ENCODE measurements at regions not wholly inside any gene's neighbourhood (a gene's known extent, or its start where the extent isn't known, plus 50 kb on each side); places are given as distances from the start of the nearest gene placed in this dataset.

DNA sequence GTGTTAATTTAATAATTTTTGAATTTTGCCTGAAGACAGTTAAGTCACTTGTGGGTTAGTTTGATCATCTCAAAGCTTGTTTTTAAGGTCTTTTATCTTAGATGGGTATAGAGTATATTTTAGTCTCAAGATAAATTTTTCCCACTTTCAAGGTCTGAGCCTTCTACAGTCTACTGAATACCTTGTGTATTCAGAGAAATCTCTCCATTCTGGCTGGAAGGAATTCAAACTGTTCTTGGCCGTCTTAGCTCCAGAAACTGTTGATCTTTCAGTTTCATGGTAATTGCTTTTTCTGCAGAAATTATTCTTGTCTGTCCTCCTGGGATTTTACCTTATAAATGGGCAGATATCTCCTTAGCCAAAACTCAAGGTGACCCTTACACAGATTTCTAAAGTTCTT lies 97.9 kb downstream of the GC start:
- no peak for ATAC-seq
- H3K4me2 ChIP-seq (ENCODE audit: low read length) = no peak overlapping the region
- H3K79me2 ChIP-seq (ENCODE audit: insufficient read depth, low read length) = no peaks in the 10 kb centered on the region
- H3K9me2 ChIP-seq (ENCODE audit: insufficient read depth) = no peaks in the 10 kb centered on the region
- H3K4me3 ChIP-seq (replicated peaks in 1 of 2; ENCODE audit: low read depth in 1 of 2, low read length in 2 of 2) = no peak overlapping the region
- no peaks in the 10 kb centered on the region; the same call in 1 of the 2 replicates for H3K27me3 ChIP-seq (ENCODE audit: insufficient read depth, low read length)
- CTCF ChIA-PET = no interaction called here
- H4K20me1 ChIP-seq (ENCODE audit: insufficient read depth) = no peaks in the 10 kb centered on the region
- no peak overlapping the region for H3K27ac ChIP-seq (ENCODE audit: low read depth, low read length)
- POLR2A ChIA-PET = no interaction called here
- no peaks in the 10 kb centered on the region for H3K4me1 ChIP-seq (ENCODE audit: control insufficient read depth in 1 of 2, insufficient read depth in 2 of 2, low read length in 2 of 2)
- H3K9me3 ChIP-seq (ENCODE audit: control insufficient read depth in 1 of 2, insufficient read depth in 1 of 2, low read depth in 1 of 2, low read length in 2 of 2) = no peaks in the 10 kb centered on the region
- H2AFZ ChIP-seq (ENCODE audit: low read depth, low read length, poor library complexity, severe bottlenecking) = no peak overlapping the region
- DNase-seq (ENCODE audit: low read depth, low spot score) = no peak
- RAD21 ChIA-PET (ENCODE audit: low non-redundant PET in 1 of 2, low total read pairs in 2 of 2, uncharacterized antibody in 2 of 2, unreplicated experiment in 2 of 2) = no interaction called here
- H3K36me3 ChIP-seq (ENCODE audit: control insufficient read depth in 1 of 2, insufficient read depth in 2 of 2, low read length in 2 of 2) = no peaks in the 10 kb centered on the region
- no peak for TF ChIP-seq CBX3 (IDR thresholded peaks at IDR 0.05; ENCODE audit: low read depth)
- TF ChIP-seq EGR1 (IDR thresholded peaks at IDR 0.05; ENCODE audit: low read depth) = no peak
- no peak overlapping the region for H3K9ac ChIP-seq (ENCODE audit: low read length)
- no TSS peak for BruUV-seq (replicated peaks)
- intact Hi-C loops (cut with micrococcal nuclease) = no loop called here

DNA sequence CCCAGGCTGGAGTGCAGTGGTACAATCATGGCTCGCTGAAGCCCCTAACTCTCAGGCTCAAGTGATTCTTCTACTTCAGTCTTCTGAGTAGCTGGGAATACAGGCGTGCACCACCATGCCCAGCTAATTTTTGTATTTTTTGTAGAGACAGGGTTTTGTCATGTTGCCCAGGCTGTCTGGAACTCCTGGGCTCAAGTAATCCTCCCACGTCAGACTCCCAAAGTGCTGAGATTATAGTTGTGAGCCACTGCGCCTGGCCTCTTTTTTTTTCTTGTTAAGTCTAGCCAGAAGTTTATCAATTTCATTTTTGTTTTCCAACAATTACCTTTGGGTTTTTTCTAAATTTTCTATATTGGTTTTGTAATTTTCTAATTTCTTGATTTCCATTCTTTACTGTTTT lies 100.6 kb downstream of the GC start:
- Histone ChIP-seq H3K4me3 (replicated peaks in 1 of 2; ENCODE audit: low read depth in 1 of 2, low read length in 2 of 2) (no peak overlapping the region), H3K27me3 (ENCODE audit: insufficient read depth, low read length) (no peaks in the 10 kb centered on the region), H3K79me2 (ENCODE audit: insufficient read depth, low read length) (no peaks in the 10 kb centered on the region), H3K4me1 (ENCODE audit: control insufficient read depth in 1 of 2, insufficient read depth in 2 of 2, low read length in 2 of 2) (no peaks in the 10 kb centered on the region), H3K36me3 (ENCODE audit: control insufficient read depth in 1 of 2, insufficient read depth in 2 of 2, low read length in 2 of 2) (no peaks in the 10 kb centered on the region), H2AFZ (ENCODE audit: low read depth, low read length, poor library complexity, severe bottlenecking) (no peak overlapping the region), H3K9me3 (ENCODE audit: control insufficient read depth in 1 of 2, insufficient read depth in 1 of 2, low read depth in 1 of 2, low read length in 2 of 2) (no peaks in the 10 kb centered on the region), H4K20me1 (ENCODE audit: insufficient read depth) (no peaks in the 10 kb centered on the region), H3K4me2 (ENCODE audit: low read length) (no peak overlapping the region), H3K27ac (ENCODE audit: low read depth, low read length) (no peak overlapping the region), H3K9me2 (ENCODE audit: insufficient read depth) (no peaks in the 10 kb centered on the region), H3K9ac (ENCODE audit: low read length) (no peak overlapping the region)
- ATAC-seq (no peak), DNase-seq (ENCODE audit: low read depth, low spot score) (no peak)
- intact Hi-C loops (cut with micrococcal nuclease) = no loop called here
- BruUV-seq (replicated peaks) = no TSS peak
- ChIA-PET RAD21 (ENCODE audit: low non-redundant PET in 1 of 2, low total read pairs in 2 of 2, uncharacterized antibody in 2 of 2, unreplicated experiment in 2 of 2) (interaction anchor here in 1 of 2 experiments (0.6 kb wide), 1 partner anchor 29 kb away, joined by 5 read pairs; no protein-coding TSS in a partner anchor), CTCF (no interaction called here), POLR2A (no interaction called here)
- TF ChIP-seq, protein P1, sequence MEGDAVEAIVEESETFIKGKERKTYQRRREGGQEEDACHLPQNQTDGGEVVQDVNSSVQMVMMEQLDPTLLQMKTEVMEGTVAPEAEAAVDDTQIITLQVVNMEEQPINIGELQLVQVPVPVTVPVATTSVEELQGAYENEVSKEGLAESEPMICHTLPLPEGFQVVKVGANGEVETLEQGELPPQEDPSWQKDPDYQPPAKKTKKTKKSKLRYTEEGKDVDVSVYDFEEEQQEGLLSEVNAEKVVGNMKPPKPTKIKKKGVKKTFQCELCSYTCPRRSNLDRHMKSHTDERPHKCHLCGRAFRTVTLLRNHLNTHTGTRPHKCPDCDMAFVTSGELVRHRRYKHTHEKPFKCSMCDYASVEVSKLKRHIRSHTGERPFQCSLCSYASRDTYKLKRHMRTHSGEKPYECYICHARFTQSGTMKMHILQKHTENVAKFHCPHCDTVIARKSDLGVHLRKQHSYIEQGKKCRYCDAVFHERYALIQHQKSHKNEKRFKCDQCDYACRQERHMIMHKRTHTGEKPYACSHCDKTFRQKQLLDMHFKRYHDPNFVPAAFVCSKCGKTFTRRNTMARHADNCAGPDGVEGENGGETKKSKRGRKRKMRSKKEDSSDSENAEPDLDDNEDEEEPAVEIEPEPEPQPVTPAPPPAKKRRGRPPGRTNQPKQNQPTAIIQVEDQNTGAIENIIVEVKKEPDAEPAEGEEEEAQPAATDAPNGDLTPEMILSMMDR (IDR thresholded peaks at IDR 0.05 in 2 of 3, conservative IDR thresholded peaks at IDR 0.05 in 1 of 3; ENCODE audit: borderline replicate concordance in 1 of 3, insufficient read depth in 1 of 3, low read depth in 2 of 3, low read length in 2 of 3) = no peak
